OCI-LY1 (cell line): ENCODE measurements at regions not wholly inside any gene's neighbourhood (a gene's known extent, or its start where the extent isn't known, plus 50 kb on each side); places are given as distances from the start of the nearest gene placed in this dataset.

Source experiments
- H2AFZ ChIP-seq: fragments of 200-600 bp; sonication (generic), shearing (Covaris generic); 2 replicates; pipeline ENCODE4 v1.6.0; 2014; ENCODE audit warnings: antibody characterized with exemption, mild to moderate bottlenecking, low read length
- H3F3A ChIP-seq: fragments of 200-600 bp; sonication (generic), shearing (Covaris generic); 2 replicates; pipeline ENCODE4 v1.6.0; 2014; ENCODE audit warnings: mild to moderate bottlenecking, antibody characterized with exemption, low read length, moderate library complexity; ENCODE audit not compliant: insufficient read depth
- H3K27ac ChIP-seq: fragments of 200-600 bp; sonication (generic); 2 replicates; pipeline ENCODE4 v1.5.1; 2014; ENCODE audit warnings: low read length, mixed run types, mild to moderate bottlenecking, low read depth; ENCODE audit not compliant: poor library complexity, severe bottlenecking
- H3K27me3 ChIP-seq: fragments of 200-600 bp; sonication (generic); 2 replicates; pipeline ENCODE4 v1.6.0; 2014; ENCODE audit warnings: antibody characterized with exemption, mild to moderate bottlenecking, low read length, moderate library complexity; ENCODE audit not compliant: insufficient read depth
- H3K36me3 ChIP-seq: fragments of 200-600 bp; sonication (generic); 2 replicates; pipeline ENCODE4 v1.6.1; 2014; ENCODE audit warnings: mild to moderate bottlenecking, antibody characterized with exemption, low read length, moderate library complexity, mixed read lengths; ENCODE audit not compliant: insufficient read depth
- H3K4me1 ChIP-seq: fragments of 200-600 bp; sonication (generic); 2 replicates; pipeline ENCODE4 v1.5.1; 2014; ENCODE audit warnings: mild to moderate bottlenecking, low read length, moderate library complexity; ENCODE audit not compliant: insufficient read depth, severe bottlenecking
- H3K4me2 ChIP-seq: fragments of 200-600 bp; sonication (generic), shearing (Covaris generic); 2 replicates; pipeline ENCODE4 v1.6.1; 2014; ENCODE audit warnings: low read length
- H3K4me3 ChIP-seq: fragments of 200-600 bp; sonication (generic); 2 replicates; pipeline ENCODE4 v1.5.1; 2014; ENCODE audit warnings: low read length, low read depth, mild to moderate bottlenecking, mixed read lengths; ENCODE audit not compliant: poor library complexity, severe bottlenecking
- H3K79me2 ChIP-seq: fragments of 200-600 bp; shearing (Covaris generic); 2 replicates; pipeline ENCODE4 v1.6.1; 2016; ENCODE audit warnings: mixed run types, low read length, mixed read lengths; ENCODE audit not compliant: insufficient read depth
- H3K9ac ChIP-seq: fragments of 200-600 bp; sonication (generic), shearing (Covaris generic); 2 replicates; pipeline ENCODE4 v1.6.1; 2014; ENCODE audit warnings: mild to moderate bottlenecking, low read length, mixed read lengths
- H3K9me2 ChIP-seq: fragments of 200-600 bp; sonication (generic), shearing (Covaris generic); 2 replicates; pipeline ENCODE4 v1.6.1; 2014; ENCODE audit warnings: low read depth, mild to moderate bottlenecking, low read length, mixed read lengths
- H3K9me3 ChIP-seq: fragments of 200-600 bp; shearing (Covaris generic); 2 replicates; pipeline ENCODE4 v1.6.1; 2014; ENCODE audit warnings: low read length, mixed read lengths
- H4K20me1 ChIP-seq: fragments of 200-600 bp; sonication (generic), shearing (Covaris generic); 2 replicates; pipeline ENCODE4 v1.6.0; 2016; ENCODE audit warnings: mild to moderate bottlenecking, low read length; ENCODE audit not compliant: insufficient read depth
- CTCF ChIP-seq: fragments of 200-600 bp; sonication (generic), shearing (Covaris generic); IDR thresholded peaks from 2 replicates; pipeline ENCODE4 v1.5.1; 2017; ENCODE audit warnings: mild to moderate bottlenecking, antibody characterized with exemption, low read length, moderate library complexity, mixed read lengths
- EZH2 ChIP-seq: fragments of 200-600 bp; sonication (generic), shearing (Covaris generic); IDR thresholded peaks from 2 replicates; pipeline ENCODE4 v1.8.0; 2017; ENCODE audit warnings: borderline replicate concordance, mixed run types, mild to moderate bottlenecking, antibody characterized with exemption, low read length, moderate library complexity, mixed read lengths

- H2AFZ ChIP-seq = no peak overlapping the region
- H3K27me3 ChIP-seq = no peaks in the 10 kb centered on the region; the same call in 1 of the 2 replicates
- H4K20me1 ChIP-seq = no peaks in the 10 kb centered on the region
- no peaks in the 10 kb centered on the region for H3F3A ChIP-seq
- no peaks in the 10 kb centered on the region for H3K36me3 ChIP-seq
- H3K27ac ChIP-seq = no peak overlapping the region
- TF ChIP-seq EZH2 (no peak), CTCF (no peak)
- no peaks in the 10 kb centered on the region for H3K9me3 ChIP-seq
- H3K9me2 ChIP-seq = no peaks in the 10 kb centered on the region
- H3K4me3 ChIP-seq = no peak overlapping the region
- H3K4me1 ChIP-seq = no peaks in the 10 kb centered on the region
- no peaks in the 10 kb centered on the region for H3K79me2 ChIP-seq
- no peak overlapping the region for H3K4me2 ChIP-seq
- no peak overlapping the region for H3K9ac ChIP-seq
Observed at GRCh38 chr20:60138256-60139220, 180.3 kb downstream of the CDH26 start.

- no peaks in the 10 kb centered on the region for H4K20me1 ChIP-seq
- no peak overlapping the region for H3K9ac ChIP-seq
- no peaks in the 10 kb centered on the region for H3K9me2 ChIP-seq
- H2AFZ ChIP-seq = no peak overlapping the region
- no peak overlapping the region for H3K4me2 ChIP-seq
- H3K79me2 ChIP-seq = no peaks in the 10 kb centered on the region
- TF ChIP-seq EZH2 (no peak), CTCF (no peak)
- H3K27ac ChIP-seq = no peak overlapping the region
- H3K27me3 ChIP-seq = no peaks in the 10 kb centered on the region; the same call in none of the 2 replicates
- no peaks in the 10 kb centered on the region for H3F3A ChIP-seq
- H3K9me3 ChIP-seq = no peaks in the 10 kb centered on the region
- H3K4me3 ChIP-seq = no peak overlapping the region
- H3K36me3 ChIP-seq = no peaks in the 10 kb centered on the region
- H3K4me1 ChIP-seq = no peaks in the 10 kb centered on the region
Observed at GRCh38 chr20:60139663-60140446, 181.6 kb downstream of the CDH26 start.

- H3K27ac ChIP-seq = no peak overlapping the region
- no peaks in the 10 kb centered on the region for H4K20me1 ChIP-seq
- H2AFZ ChIP-seq = no peak overlapping the region
- H3K4me2 ChIP-seq = no peak overlapping the region
- H3K4me1 ChIP-seq = no peaks in the 10 kb centered on the region
- no peaks in the 10 kb centered on the region; the same call in none of the 2 replicates for H3K27me3 ChIP-seq
- no peaks in the 10 kb centered on the region for H3K9me2 ChIP-seq
- TF ChIP-seq EZH2 = no peak
- no peak for TF ChIP-seq CTCF
- no peak overlapping the region for H3K9ac ChIP-seq
- H3K36me3 ChIP-seq = no peaks in the 10 kb centered on the region
- H3F3A ChIP-seq = no peaks in the 10 kb centered on the region
- no peaks in the 10 kb centered on the region for H3K9me3 ChIP-seq
- H3K79me2 ChIP-seq = no peaks in the 10 kb centered on the region
- no peak overlapping the region for H3K4me3 ChIP-seq
Observed at GRCh38 chr20:60142587-60142986, 184.4 kb downstream of the CDH26 start.
